Adrenal gland (tissue), 9 donors: ENCODE measurements at regions not wholly inside any gene's neighbourhood (a gene's known extent, or its start where the extent isn't known, plus 50 kb on each side); places are given as distances from the start of the nearest gene placed in this dataset.

Experiments
- DNase-seq, 7 donors: peaks; one replicate each; pipeline ENCODE4 v3.0.0-alpha.2; 2019 to 2020
- H3K27ac ChIP-seq, 5 donors: fragments of 200-600 bp; sonication (generic) in 4 of 5; 1 replicate in 3 of 5; 2 replicates in 2 of 5; pipeline versions ENCODE4 v1.5.1 to v1.8.0; 2016 to 2020; ENCODE audit warnings: mild to moderate bottlenecking in 1 of 5
- H3K27me3 ChIP-seq: fragments of 200-600 bp; 2 replicates; pipeline ENCODE4 v1.8.0; 2021
- H3K36me3 ChIP-seq, 2 donors: fragments of 200-600 bp; replicated peaks in 1 of 2; 1 replicate in 1 of 2; 2 replicates in 1 of 2; pipeline versions ENCODE4 v1.5.1 to v1.8.0; 2018 to 2022
- H3K4me1 ChIP-seq, 2 donors: fragments of 200-600 bp; replicated peaks in 1 of 2; 1 replicate in 1 of 2; 2 replicates in 1 of 2; pipeline versions ENCODE4 v1.5.1 to v1.8.0; 2018 to 2021
- H3K4me3 ChIP-seq, 4 donors: fragments of 200-600 bp; sonication (generic) in 3 of 4; one replicate each; pipeline ENCODE4 v1.5.1; 2016 to 2018
- H3K9me3 ChIP-seq, 3 donors: fragments of 200-600 bp; sonication (generic) in 1 of 3; replicated peaks in 1 of 3; 1 replicate in 2 of 3; 2 replicates in 1 of 3; pipeline versions ENCODE4 v1.5.1 to v1.8.0; 2016 to 2021
- POLR2A ChIP-seq, 2 donors: fragments of 450-650 bp; IDR thresholded peaks; one replicate each; pipeline ENCODE4 v1.6.1; 2017; ENCODE audit warnings: antibody characterized with exemption in 2 of 2, mild to moderate bottlenecking in 2 of 2, moderate library complexity in 1 of 2
- WGBS, 4 donors: extraction: QIAGEN DNeasy Blood & Tissue Kit in 2 of 4; methylation state at CpG; one replicate each; pipeline versions ENCODE4 v1.1.5 to v1.1.7; 2013 to 2017; 5-methylcytosine and 5-hydroxymethylcytosine counted together
- intact Hi-C, 2 donors: fragments of 100-400 bp; cut with DNase I; formaldehyde crosslinking; loops; one replicate each; pipeline versions ENCODE4 v1.14.1 to v1.15.0; 2022 to 2023
- TF ChIP-seq, protein P1 (sequence below), 6 experiments: fragments of 450-650 bp in 4 of 6; fragments of 200-600 bp in 2 of 6; sonication (generic) in 1 of 6; IDR thresholded peaks; 1 replicate in 5 of 6; 2 replicates in 1 of 6; pipeline versions ENCODE4 v1.5.1 to v1.8.0; 2016 to 2021; ENCODE audit warnings: antibody characterized with exemption in 6 of 6, mild to moderate bottlenecking in 2 of 6, moderate library complexity in 1 of 6
- donor health status: healthy with polysubstance abuse.
- donor health status: Bipolar disorder and iron deficiency.
- donor health status: DM: yes; HTN: yes; CAD: no.
- donor health status: DM: no; HTN: no; CAD: no.
- donor health status: DM: no; HTN: no; CAD: no.

DNA sequence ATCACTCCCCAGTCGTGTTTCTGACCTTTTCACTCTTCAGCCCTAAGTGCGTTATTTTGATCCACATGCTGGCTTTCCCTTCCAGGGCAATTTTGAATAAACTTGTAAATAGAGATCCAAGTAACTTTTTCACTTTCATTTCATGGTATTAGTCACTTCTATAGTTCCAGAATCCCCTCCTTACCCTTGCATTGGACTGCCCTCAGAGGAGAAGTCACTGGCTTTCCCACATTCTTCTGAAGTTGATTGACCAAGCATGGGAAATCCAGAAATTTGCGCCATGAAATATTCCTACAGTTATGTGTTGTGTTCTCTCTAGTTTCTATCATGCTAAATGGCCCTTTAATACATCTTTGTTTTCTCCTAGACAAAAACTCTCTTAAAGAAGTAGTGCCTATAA, 177.3 kb upstream of the GORAB start:
- no peaks in the 10 kb centered on the region for H3K9me3 ChIP-seq
- no peaks in the 10 kb centered on the region for H3K27me3 ChIP-seq
- no peaks in the 10 kb centered on the region for H3K4me1 ChIP-seq
- intact Hi-C loops, result no loop called here
- H3K4me3 ChIP-seq, result no peak overlapping the region
- WGBS, 4 donors, result 78 to 90% (median 88%) methylated on average over 3 of the region's 3 CpGs
- no peaks in the 10 kb centered on the region for H3K36me3 ChIP-seq
- H3K27ac ChIP-seq, result no peak overlapping the region
- DNase-seq, result no peak
- TF ChIP-seq, protein P1, sequence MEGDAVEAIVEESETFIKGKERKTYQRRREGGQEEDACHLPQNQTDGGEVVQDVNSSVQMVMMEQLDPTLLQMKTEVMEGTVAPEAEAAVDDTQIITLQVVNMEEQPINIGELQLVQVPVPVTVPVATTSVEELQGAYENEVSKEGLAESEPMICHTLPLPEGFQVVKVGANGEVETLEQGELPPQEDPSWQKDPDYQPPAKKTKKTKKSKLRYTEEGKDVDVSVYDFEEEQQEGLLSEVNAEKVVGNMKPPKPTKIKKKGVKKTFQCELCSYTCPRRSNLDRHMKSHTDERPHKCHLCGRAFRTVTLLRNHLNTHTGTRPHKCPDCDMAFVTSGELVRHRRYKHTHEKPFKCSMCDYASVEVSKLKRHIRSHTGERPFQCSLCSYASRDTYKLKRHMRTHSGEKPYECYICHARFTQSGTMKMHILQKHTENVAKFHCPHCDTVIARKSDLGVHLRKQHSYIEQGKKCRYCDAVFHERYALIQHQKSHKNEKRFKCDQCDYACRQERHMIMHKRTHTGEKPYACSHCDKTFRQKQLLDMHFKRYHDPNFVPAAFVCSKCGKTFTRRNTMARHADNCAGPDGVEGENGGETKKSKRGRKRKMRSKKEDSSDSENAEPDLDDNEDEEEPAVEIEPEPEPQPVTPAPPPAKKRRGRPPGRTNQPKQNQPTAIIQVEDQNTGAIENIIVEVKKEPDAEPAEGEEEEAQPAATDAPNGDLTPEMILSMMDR (IDR thresholded peaks at IDR 0.05), result no peak
- TF ChIP-seq POLR2A (IDR thresholded peaks at IDR 0.05), result no peak

DNA sequence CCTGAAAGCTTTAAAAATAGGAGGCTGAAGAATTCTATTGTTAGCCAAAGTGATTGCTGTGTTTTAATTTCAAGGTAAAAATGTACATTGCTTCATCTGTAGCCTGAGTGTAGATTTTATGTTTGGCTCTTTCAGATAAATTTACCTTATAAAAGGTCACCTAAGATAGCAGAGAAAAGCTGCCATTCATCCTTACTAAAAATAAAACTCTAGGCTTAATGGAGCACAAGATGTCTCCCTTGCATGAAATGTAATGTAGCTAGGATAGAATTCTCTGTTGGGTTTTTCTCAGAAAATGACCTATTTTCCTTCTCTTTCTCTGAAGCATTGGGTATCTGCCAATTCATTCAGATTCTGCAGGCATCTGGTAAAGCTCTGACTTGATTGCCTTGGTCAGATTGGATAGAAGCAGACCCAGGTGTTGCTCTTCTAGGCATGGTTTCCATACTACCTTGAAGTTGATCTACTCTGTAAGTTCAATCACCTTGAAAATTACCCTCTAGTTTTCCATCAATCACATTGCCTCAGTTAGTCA, 176.6 kb upstream of the GORAB start:
- DNase-seq, result no peak
- TF ChIP-seq POLR2A (IDR thresholded peaks at IDR 0.05), result no peak
- TF ChIP-seq, protein P1 (IDR thresholded peaks at IDR 0.05), result no peak
- no peak overlapping the region for H3K27ac ChIP-seq
- intact Hi-C loops, result no loop called here
- H3K9me3 ChIP-seq, result no peaks in the 10 kb centered on the region
- H3K27me3 ChIP-seq, result no peaks in the 10 kb centered on the region
- H3K36me3 ChIP-seq, result no peaks in the 10 kb centered on the region
- no peaks in the 10 kb centered on the region for H3K4me1 ChIP-seq
- no peak overlapping the region for H3K4me3 ChIP-seq

DNA sequence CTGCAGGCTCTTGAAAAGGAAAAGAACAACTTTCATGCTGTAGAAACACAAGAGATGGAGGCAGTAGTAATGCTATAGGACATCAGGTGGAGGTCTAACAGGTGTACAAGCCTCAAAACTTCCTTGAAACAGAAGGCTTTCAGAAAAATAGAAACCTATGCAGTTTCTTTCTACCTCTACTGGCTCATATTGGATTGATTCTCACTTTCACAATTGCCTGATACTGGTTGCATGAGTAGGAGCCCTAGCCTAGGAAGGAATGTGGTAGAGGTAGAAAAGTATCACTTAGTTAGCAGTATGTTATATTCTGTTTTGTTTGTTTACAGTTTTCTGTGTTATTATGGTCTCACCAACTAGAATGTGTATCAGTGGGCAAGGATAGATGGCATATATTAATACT, 175.4 kb upstream of the GORAB start:
- DNase-seq, result no peak
- H3K27ac ChIP-seq, result no peak overlapping the region
- no peaks in the 10 kb centered on the region for H3K36me3 ChIP-seq
- H3K9me3 ChIP-seq, result no peaks in the 10 kb centered on the region
- intact Hi-C loops, result no loop called here
- TF ChIP-seq, protein P1 (IDR thresholded peaks at IDR 0.05), result no peak
- no peak for TF ChIP-seq POLR2A (IDR thresholded peaks at IDR 0.05)
- no peak overlapping the region for H3K4me3 ChIP-seq
- H3K4me1 ChIP-seq, result no peaks in the 10 kb centered on the region
- H3K27me3 ChIP-seq, result no peaks in the 10 kb centered on the region

DNA sequence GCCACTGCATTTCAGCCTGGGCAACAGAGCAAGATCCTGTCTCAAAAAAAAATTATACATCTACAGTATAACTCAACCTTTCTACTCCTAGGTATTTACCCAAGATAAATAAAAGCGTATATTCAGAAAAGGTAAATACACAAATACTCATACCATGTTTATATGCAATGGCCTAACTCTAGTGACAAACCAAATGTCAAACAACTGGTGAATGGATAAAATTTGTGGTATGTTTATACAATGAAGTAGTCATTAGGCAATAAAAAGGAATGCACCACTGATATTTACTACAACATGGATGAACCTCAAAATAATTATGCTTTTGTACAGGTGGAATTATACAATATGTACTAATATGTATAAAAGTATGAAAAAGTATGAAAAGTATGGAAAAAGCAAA, 174.2 kb upstream of the GORAB start:
- Histone ChIP-seq H3K9me3 (no peaks in the 10 kb centered on the region), H3K4me3 (no peak overlapping the region), H3K27me3 (no peaks in the 10 kb centered on the region), H3K4me1 (no peaks in the 10 kb centered on the region), H3K36me3 (no peaks in the 10 kb centered on the region), H3K27ac (no peak overlapping the region)
- DNase-seq, result no peak
- TF ChIP-seq, protein P1 (IDR thresholded peaks at IDR 0.05), result no peak
- no peak for TF ChIP-seq POLR2A (IDR thresholded peaks at IDR 0.05)
- WGBS, 4 donors, result 92 to 95% (median 93%) methylated on average over 1 of the region's 1 CpG
- intact Hi-C loops, result no loop called here
